ENCODE measurements at regions not wholly inside any gene's neighbourhood (a gene's known extent, or its start where the extent isn't known, plus 50 kb on each side); places are given as distances from the start of the nearest gene placed in this dataset.

GRCh38 chr13:110057052-110057451, 249.9 kb downstream of the COL4A1 start:
- Histone ChIP-seq H3K27me3 (no peaks in the 10 kb centered on the region), H3K9me3 (no peaks in the 10 kb centered on the region), H3K36me3 (no peaks in the 10 kb centered on the region), H3K4me1 (no peaks in the 10 kb centered on the region), H3K4me3 (no peak overlapping the region), H3K27ac (no peak overlapping the region)
- TF ChIP-seq CTCF (IDR thresholded peaks at IDR 0.05) (no peak), POLR2A (IDR thresholded peaks at IDR 0.05) (no peak), POLR2AphosphoS5 (IDR thresholded peaks at IDR 0.05; ENCODE audit: insufficient read depth in 1 of 2, low read depth in 1 of 2) (no peak)
- intact Hi-C loops (cut with DNase I) = no loop called here
- no peak for DNase-seq (ENCODE audit: extremely low spot score in 2 of 2)

GRCh38 chr13:110056640-110057039, 250.3 kb downstream of the COL4A1 start:
- Histone ChIP-seq H3K4me1 (no peaks in the 10 kb centered on the region), H3K36me3 (no peaks in the 10 kb centered on the region), H3K9me3 (no peaks in the 10 kb centered on the region), H3K4me3 (no peak overlapping the region), H3K27ac (no peak overlapping the region), H3K27me3 (no peaks in the 10 kb centered on the region)
- intact Hi-C loops (cut with DNase I) = no loop called here
- no peak for TF ChIP-seq POLR2AphosphoS5 (IDR thresholded peaks at IDR 0.05; ENCODE audit: insufficient read depth in 1 of 2, low read depth in 1 of 2)
- TF ChIP-seq POLR2A (IDR thresholded peaks at IDR 0.05) = no peak
- TF ChIP-seq CTCF (IDR thresholded peaks at IDR 0.05) = no peak
- no peak for DNase-seq (ENCODE audit: extremely low spot score in 2 of 2)

GRCh38 chr13:110055089-110055488, 251.9 kb downstream of the COL4A1 start:
- DNase-seq (ENCODE audit: extremely low spot score in 2 of 2) = no peak
- no peaks in the 10 kb centered on the region for H3K27me3 ChIP-seq
- no peaks in the 10 kb centered on the region for H3K4me1 ChIP-seq
- no peaks in the 10 kb centered on the region for H3K36me3 ChIP-seq
- H3K9me3 ChIP-seq = no peaks in the 10 kb centered on the region
- no peak overlapping the region for H3K27ac ChIP-seq
- TF ChIP-seq POLR2AphosphoS5 (IDR thresholded peaks at IDR 0.05; ENCODE audit: insufficient read depth in 1 of 2, low read depth in 1 of 2) (no peak), CTCF (IDR thresholded peaks at IDR 0.05) (no peak), POLR2A (IDR thresholded peaks at IDR 0.05) (no peak)
- intact Hi-C loops (cut with DNase I) = no loop called here
- no peak overlapping the region for H3K4me3 ChIP-seq

GRCh38 chr13:110054041-110054440, 252.9 kb downstream of the COL4A1 start:
- DNase-seq (ENCODE audit: extremely low spot score in 2 of 2) = no peak
- H3K36me3 ChIP-seq = no peaks in the 10 kb centered on the region
- no peaks in the 10 kb centered on the region for H3K9me3 ChIP-seq
- TF ChIP-seq POLR2A (IDR thresholded peaks at IDR 0.05) (no peak), CTCF (IDR thresholded peaks at IDR 0.05) (no peak), POLR2AphosphoS5 (IDR thresholded peaks at IDR 0.05; ENCODE audit: insufficient read depth in 1 of 2, low read depth in 1 of 2) (no peak)
- no peaks in the 10 kb centered on the region for H3K27me3 ChIP-seq
- intact Hi-C loops (cut with DNase I) = no loop called here
- no peaks in the 10 kb centered on the region for H3K4me1 ChIP-seq
- no peak overlapping the region for H3K4me3 ChIP-seq
- H3K27ac ChIP-seq = no peak overlapping the region

GRCh38 chr13:110047496-110047895, 259.5 kb downstream of the COL4A1 start:
- no peak overlapping the region for H3K27ac ChIP-seq
- no peak for DNase-seq (ENCODE audit: extremely low spot score in 2 of 2)

More at GRCh38 chr13:110047496-110047895, 259.5 kb downstream of the COL4A1 start:
- no peak for TF ChIP-seq CTCF (IDR thresholded peaks at IDR 0.05)
- TF ChIP-seq POLR2AphosphoS5 (IDR thresholded peaks at IDR 0.05; ENCODE audit: insufficient read depth in 1 of 2, low read depth in 1 of 2) = no peak
- no peak for TF ChIP-seq POLR2A (IDR thresholded peaks at IDR 0.05)
- Histone ChIP-seq H3K4me1 (no peaks in the 10 kb centered on the region), H3K4me3 (no peak overlapping the region), H3K27me3 (no peaks in the 10 kb centered on the region), H3K9me3 (no peaks in the 10 kb centered on the region), H3K36me3 (no peaks in the 10 kb centered on the region)
- intact Hi-C loops (cut with DNase I) = no loop called here

All from vagina (tissue), 2 donors.